Mesendoderm (in vitro differentiated cells): ENCODE measurements at regions not wholly inside any gene's neighbourhood (a gene's known extent, or its start where the extent isn't known, plus 50 kb on each side); places are given as distances from the start of the nearest gene placed in this dataset.

Source experiments
- DNase-seq: peaks from one replicate; pipeline ENCODE4 v3.0.0; 2013
- H2AK5ac ChIP-seq: 2 replicates; pipeline ENCODE4 v1.6.1; 2013; ENCODE audit warnings: low read length, inconsistent platforms
- H2BK120ac ChIP-seq: 2 replicates; pipeline ENCODE4 v1.6.1; 2013; ENCODE audit warnings: low read depth, mild to moderate bottlenecking, low read length, moderate library complexity, mixed read lengths
- H2BK15ac ChIP-seq: replicated peaks from 2 replicates; pipeline ENCODE4 v1.6.1; 2013; ENCODE audit warnings: low read depth, mild to moderate bottlenecking, moderate library complexity
- H2BK5ac ChIP-seq: 2 replicates; pipeline ENCODE4 v1.6.1; 2013; ENCODE audit warnings: low read length, inconsistent platforms
- H3K18ac ChIP-seq: 2 replicates; pipeline ENCODE4 v1.6.1; 2013; ENCODE audit warnings: mild to moderate bottlenecking, low read length, mixed read lengths
- H3K23ac ChIP-seq: one replicate; pipeline ENCODE4 v1.6.1; 2013; ENCODE audit warnings: low read length
- H3K27ac ChIP-seq: 2 replicates; pipeline ENCODE4 v1.5.1; 2013; ENCODE audit warnings: low read depth, mild to moderate bottlenecking, inconsistent platforms, low read length, moderate library complexity
- H3K27me3 ChIP-seq: 2 replicates; pipeline ENCODE4 v1.6.1; 2013; ENCODE audit warnings: low read length, control low read depth, mild to moderate bottlenecking, inconsistent platforms; ENCODE audit not compliant: insufficient read depth, poor library complexity
- H3K36me3 ChIP-seq: 2 replicates; pipeline ENCODE4 v1.6.1; 2013; ENCODE audit warnings: low read length, inconsistent platforms; ENCODE audit not compliant: control insufficient read depth, insufficient read depth
- H3K4ac ChIP-seq: one replicate; pipeline ENCODE4 v1.6.1; 2013; ENCODE audit warnings: low read depth, mild to moderate bottlenecking, low read length, moderate library complexity
- H3K4me1 ChIP-seq: 2 replicates; pipeline ENCODE4 v1.6.1; 2013; ENCODE audit warnings: low read depth, low read length, inconsistent platforms; ENCODE audit not compliant: control insufficient read depth
- H3K4me2 ChIP-seq: 2 replicates; pipeline ENCODE4 v1.6.1; 2013; ENCODE audit warnings: low read length
- H3K4me3 ChIP-seq: 2 replicates; pipeline ENCODE4 v1.5.1; 2013; ENCODE audit warnings: mild to moderate bottlenecking, low read length
- H3K56ac ChIP-seq: one replicate; pipeline ENCODE4 v1.6.1; 2013; ENCODE audit warnings: low read length
- H3K79me1 ChIP-seq: 2 replicates; pipeline ENCODE4 v1.6.1; 2013; ENCODE audit warnings: low read length, inconsistent platforms
- H3K79me2 ChIP-seq: 2 replicates; pipeline ENCODE4 v1.6.1; 2013; ENCODE audit warnings: mild to moderate bottlenecking, low read length; ENCODE audit not compliant: control insufficient read depth, insufficient read depth
- H3K9ac ChIP-seq: 2 replicates; pipeline ENCODE4 v1.6.1; 2013; ENCODE audit warnings: low read length, inconsistent platforms
- H4K5ac ChIP-seq: one replicate; pipeline ENCODE4 v1.6.1; 2013; ENCODE audit warnings: low read length
- H4K8ac ChIP-seq: one replicate; pipeline ENCODE4 v1.6.1; 2013; ENCODE audit warnings: low read depth, mild to moderate bottlenecking, control low read depth, low read length, moderate library complexity
- WGBS: extraction: QIAGEN DNeasy Blood & Tissue Kit; methylation state at CpG from one replicate; pipeline ENCODE4 v1.1.7; 2013; ENCODE audit warnings: low lambda C conversion rate, missing lambda C conversion rate; ENCODE audit not compliant: insufficient coverage; ENCODE audit errors: extremely low coverage; 5-methylcytosine and 5-hydroxymethylcytosine counted together

DNA sequence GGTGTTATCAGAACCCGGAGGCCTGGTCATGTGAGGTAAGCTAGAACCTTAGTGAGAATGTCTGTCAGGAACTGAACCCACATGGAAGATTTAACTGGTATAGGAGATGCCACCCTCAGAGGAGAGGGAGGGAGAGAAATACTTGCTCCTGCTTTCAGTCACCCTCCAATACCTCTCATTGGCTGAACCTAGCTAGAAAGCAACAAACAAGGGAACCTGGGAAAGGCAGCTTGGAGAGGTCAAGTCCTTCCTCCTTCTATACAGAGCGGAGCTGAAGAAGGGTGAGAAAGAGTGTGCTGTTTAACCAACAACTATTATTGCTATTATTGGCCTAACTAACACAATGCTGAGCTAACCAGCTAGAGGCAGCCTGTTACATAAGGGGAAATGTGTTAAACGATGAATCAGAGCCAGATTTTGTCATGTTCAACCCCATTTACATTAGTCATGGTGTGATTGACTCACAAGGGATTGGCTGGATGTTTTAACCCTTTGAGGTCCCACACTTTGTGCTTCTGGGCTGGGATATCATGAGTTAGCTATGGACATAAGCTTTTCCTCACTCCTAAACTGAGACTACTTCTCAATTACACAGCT is 96.5 kb upstream of the ESX1 start:
- Histone ChIP-seq H3K27ac (no peak overlapping the region), H3K18ac (no peak overlapping the region)
- peak; percentile 41 for DNase-seq

DNA sequence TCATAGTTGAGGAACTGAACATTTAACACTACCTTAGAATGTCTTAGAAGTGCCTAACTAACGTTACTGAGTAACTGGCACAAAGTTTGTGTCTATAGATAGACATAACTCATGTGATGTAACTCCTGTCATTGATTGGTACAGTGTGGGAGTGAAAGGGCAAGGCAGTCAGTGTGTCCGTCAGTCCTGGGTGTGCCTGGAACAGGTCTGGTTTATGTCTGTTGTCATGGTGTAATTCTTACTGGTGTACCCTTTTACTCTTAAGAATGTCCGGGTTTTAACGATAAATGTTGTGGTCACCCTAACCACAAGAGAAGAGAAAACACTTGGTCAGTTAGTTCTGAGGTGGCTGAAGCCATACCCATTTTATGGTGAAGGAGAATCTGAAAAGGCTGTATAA is 93.1 kb upstream of the ESX1 start:
- H4K5ac ChIP-seq: no peak overlapping the region
- no peak overlapping the region for H3K18ac ChIP-seq
- no peak overlapping the region for H3K9ac ChIP-seq
- no peak overlapping the region for H3K4me2 ChIP-seq
- no peak for DNase-seq
- H3K79me2 ChIP-seq: no peaks in the 10 kb centered on the region
- no peaks in the 10 kb centered on the region for H3K4me1 ChIP-seq
- H3K56ac ChIP-seq: no peak overlapping the region
- H3K27ac ChIP-seq: no peak overlapping the region
- no CpG with 5 or more reads among the region's 4 CpGs for WGBS
- no peak overlapping the region for H2BK120ac ChIP-seq
- H3K27me3 ChIP-seq: no peaks in the 10 kb centered on the region
- H2BK5ac ChIP-seq: no peak overlapping the region
- H3K4me3 ChIP-seq: no peak overlapping the region
- no peaks in the 10 kb centered on the region for H3K79me1 ChIP-seq
- no peaks in the 10 kb centered on the region for H3K36me3 ChIP-seq
- no peak overlapping the region for H2AK5ac ChIP-seq
- no peak overlapping the region for H3K23ac ChIP-seq
- no peak overlapping the region for H3K4ac ChIP-seq
- H2BK15ac ChIP-seq: no peak overlapping the region
- H4K8ac ChIP-seq: no peak overlapping the region

More for the DNA sequence above, 96.5 kb upstream of the ESX1 start:
- Histone ChIP-seq H3K4ac (no peak overlapping the region), H2BK120ac (no peak overlapping the region), H4K5ac (no peak overlapping the region), H2AK5ac (no peak overlapping the region), H4K8ac (no peak overlapping the region), H3K4me1 (no peaks in the 10 kb centered on the region), H3K4me2 (no peak overlapping the region), H3K36me3 (no peaks in the 10 kb centered on the region), H2BK5ac (no peak overlapping the region), H3K79me2 (no peaks in the 10 kb centered on the region), H3K4me3 (no peak overlapping the region), H3K27me3 (no peaks in the 10 kb centered on the region), H3K23ac (no peak overlapping the region), H3K79me1 (no peaks in the 10 kb centered on the region), H3K9ac (no peak overlapping the region), H2BK15ac (no peak overlapping the region), H3K56ac (no peak overlapping the region)
- no CpG with 5 or more reads among the region's 3 CpGs for WGBS

DNA sequence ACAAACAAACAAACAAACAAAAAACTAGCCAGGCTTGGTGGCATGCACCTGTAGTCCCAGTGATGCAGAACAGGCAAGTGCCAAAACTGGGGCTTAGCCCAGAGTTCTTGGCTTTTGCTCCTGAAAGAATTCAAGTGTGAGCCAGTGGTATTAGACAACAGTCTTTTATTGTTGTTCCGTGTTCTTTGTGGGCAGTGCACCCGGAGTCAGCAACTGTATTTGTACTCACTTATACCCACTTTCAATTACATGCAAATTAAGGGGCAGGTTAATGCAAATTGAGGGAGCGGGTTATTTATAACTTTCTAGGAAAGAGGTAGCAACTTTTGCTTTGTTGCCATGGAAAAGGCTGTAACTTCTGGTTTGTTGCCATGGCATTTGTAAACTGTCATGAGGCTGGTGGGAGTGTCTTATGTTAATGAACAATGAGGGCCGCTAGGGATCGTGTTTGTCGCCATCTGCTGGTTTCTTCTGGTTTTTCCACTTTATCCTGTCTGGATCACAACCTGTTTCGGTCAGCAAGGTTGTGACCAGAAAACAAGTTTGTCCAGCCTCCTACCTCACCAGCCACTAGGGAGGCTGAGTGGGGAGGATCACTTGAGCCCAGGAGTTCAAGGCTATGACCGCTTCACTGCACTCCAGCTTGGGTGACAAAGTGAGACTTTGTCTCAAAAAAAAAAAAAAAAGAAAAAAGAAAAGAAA is 88.8 kb upstream of the ESX1 start:
- H3K4me3 ChIP-seq: no peak overlapping the region
- H3K9ac ChIP-seq: no peak overlapping the region
- no peak overlapping the region for H2BK15ac ChIP-seq
- H3K4ac ChIP-seq: no peak overlapping the region
- no CpG with 5 or more reads among the region's 8 CpGs for WGBS
- H2BK5ac ChIP-seq: no peak overlapping the region
- H3K27me3 ChIP-seq: no peaks in the 10 kb centered on the region
- H2AK5ac ChIP-seq: no peak overlapping the region
- no peak overlapping the region for H3K27ac ChIP-seq
- no peak overlapping the region for H2BK120ac ChIP-seq
- no peaks in the 10 kb centered on the region for H3K79me1 ChIP-seq
- no peak overlapping the region for H3K18ac ChIP-seq
- DNase-seq: peak; percentile 92
- no peak overlapping the region for H3K56ac ChIP-seq
- H3K36me3 ChIP-seq: no peaks in the 10 kb centered on the region
- no peak overlapping the region for H4K5ac ChIP-seq
- no peak overlapping the region for H3K4me2 ChIP-seq
- no peak overlapping the region for H3K23ac ChIP-seq
- H3K79me2 ChIP-seq: no peaks in the 10 kb centered on the region
- no peaks in the 10 kb centered on the region for H3K4me1 ChIP-seq
- no peak overlapping the region for H4K8ac ChIP-seq

DNA sequence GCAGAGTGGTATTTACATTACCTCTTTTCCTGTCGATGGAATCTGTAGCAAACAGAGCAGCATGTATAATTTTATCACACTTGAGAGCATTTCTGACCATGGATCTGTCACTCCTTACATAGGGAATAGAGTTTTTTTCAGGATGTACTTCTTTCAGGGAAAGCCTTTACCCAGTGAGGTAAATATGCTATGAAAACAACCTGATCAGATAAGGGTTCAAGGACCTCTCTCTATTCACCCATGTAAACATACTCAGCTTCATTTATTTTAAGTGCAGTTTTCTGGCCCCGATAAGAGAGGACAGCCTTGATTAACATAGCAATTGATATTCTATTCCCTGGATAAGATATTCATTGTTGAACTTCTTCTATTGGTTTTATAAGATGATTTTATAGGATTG is 87.3 kb upstream of the ESX1 start:
- H3K23ac ChIP-seq: no peak overlapping the region
- H3K18ac ChIP-seq: no peak overlapping the region
- H2BK15ac ChIP-seq: no peak overlapping the region
- no peak overlapping the region for H3K4ac ChIP-seq
- no CpG with 5 or more reads among the region's 2 CpGs for WGBS
- no peaks in the 10 kb centered on the region for H3K27me3 ChIP-seq
- H3K27ac ChIP-seq: no peak overlapping the region
- H3K79me1 ChIP-seq: no peaks in the 10 kb centered on the region
- DNase-seq: no peak
- no peaks in the 10 kb centered on the region for H3K4me1 ChIP-seq
- H2BK120ac ChIP-seq: no peak overlapping the region
- no peaks in the 10 kb centered on the region for H3K79me2 ChIP-seq
- no peak overlapping the region for H4K5ac ChIP-seq
- no peak overlapping the region for H4K8ac ChIP-seq
- H2BK5ac ChIP-seq: no peak overlapping the region
- H3K9ac ChIP-seq: no peak overlapping the region
- no peak overlapping the region for H2AK5ac ChIP-seq
- H3K4me2 ChIP-seq: no peak overlapping the region
- no peak overlapping the region for H3K4me3 ChIP-seq
- no peak overlapping the region for H3K56ac ChIP-seq
- no peaks in the 10 kb centered on the region for H3K36me3 ChIP-seq

DNA sequence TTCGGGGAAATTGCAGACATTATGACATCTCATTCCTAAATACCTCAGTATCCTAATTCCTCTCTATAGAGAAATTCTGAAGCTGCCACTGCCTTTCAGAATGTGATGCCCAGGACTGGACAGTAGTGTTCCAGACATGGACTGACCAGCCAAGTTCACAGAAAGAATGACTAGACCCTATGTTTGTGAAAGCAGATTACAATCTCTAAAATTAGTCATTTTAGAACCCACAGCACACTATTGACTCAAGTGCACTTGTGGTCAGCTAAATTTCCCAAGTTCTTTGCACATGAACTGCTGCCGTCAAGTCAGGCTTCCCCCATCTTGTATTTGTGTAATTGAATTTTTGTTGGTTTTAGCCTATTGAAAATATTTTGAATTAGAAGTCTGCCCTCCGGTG is 81.0 kb upstream of the ESX1 start:
- Histone ChIP-seq H2BK15ac (no peak overlapping the region), H3K23ac (no peak overlapping the region), H3K27ac (no peak overlapping the region), H2BK5ac (no peak overlapping the region), H3K79me1 (no peaks in the 10 kb centered on the region), H3K4me1 (no peaks in the 10 kb centered on the region), H2AK5ac (no peak overlapping the region), H3K56ac (no peak overlapping the region), H3K4ac (no peak overlapping the region), H3K18ac (no peak overlapping the region), H3K4me3 (no peak overlapping the region), H4K8ac (no peak overlapping the region), H3K27me3 (no peaks in the 10 kb centered on the region), H2BK120ac (no peak overlapping the region), H3K9ac (no peak overlapping the region), H3K79me2 (no peaks in the 10 kb centered on the region), H4K5ac (no peak overlapping the region), H3K4me2 (no peak overlapping the region), H3K36me3 (no peaks in the 10 kb centered on the region)
- WGBS: no CpG with 5 or more reads among the region's 3 CpGs
- DNase-seq: no peak

DNA sequence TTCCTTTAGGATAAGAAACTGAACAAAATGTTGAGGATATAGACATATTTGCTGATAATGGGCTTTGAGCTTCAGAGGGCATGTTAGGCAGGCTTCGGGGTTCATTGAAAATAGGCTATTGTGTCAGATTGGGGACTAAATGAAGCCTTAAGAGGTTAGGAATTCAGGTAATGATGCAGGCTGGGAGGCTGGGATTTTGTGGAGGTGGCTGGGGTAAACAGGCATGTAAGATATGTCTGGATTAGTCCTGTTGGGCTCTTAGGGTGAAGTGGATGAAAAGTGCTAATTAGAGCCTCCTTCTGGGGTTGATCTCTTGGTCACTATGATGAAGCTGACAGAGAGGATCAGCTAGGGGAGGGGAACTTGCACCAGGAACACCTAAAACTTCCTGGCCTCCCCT is 80.2 kb upstream of the ESX1 start:
- no CpG with 5 or more reads among the region's 1 CpG for WGBS
- no peak overlapping the region for H2BK15ac ChIP-seq
- H3K36me3 ChIP-seq: no peaks in the 10 kb centered on the region
- no peaks in the 10 kb centered on the region for H3K79me2 ChIP-seq
- H3K4me2 ChIP-seq: no peak overlapping the region
- no peak for DNase-seq
- H3K23ac ChIP-seq: no peak overlapping the region
- H3K4ac ChIP-seq: no peak overlapping the region
- no peak overlapping the region for H3K56ac ChIP-seq
- no peaks in the 10 kb centered on the region for H3K79me1 ChIP-seq
- H3K4me1 ChIP-seq: no peaks in the 10 kb centered on the region
- no peak overlapping the region for H3K4me3 ChIP-seq
- no peak overlapping the region for H4K8ac ChIP-seq
- H3K27me3 ChIP-seq: no peaks in the 10 kb centered on the region
- H2BK120ac ChIP-seq: no peak overlapping the region
- H2AK5ac ChIP-seq: no peak overlapping the region
- H3K27ac ChIP-seq: no peak overlapping the region
- no peak overlapping the region for H3K9ac ChIP-seq
- no peak overlapping the region for H2BK5ac ChIP-seq
- no peak overlapping the region for H3K18ac ChIP-seq
- H4K5ac ChIP-seq: no peak overlapping the region
